Astrocyte of the cerebellum (primary cell): ENCODE measurements at regions not wholly inside any gene's neighbourhood (a gene's known extent, or its start where the extent isn't known, plus 50 kb on each side); places are given as distances from the start of the nearest gene placed in this dataset.

Experiments used
- DNase-seq: peaks from one replicate; pipeline ENCODE4 v3.0.0-alpha.2; 2011; ENCODE audit warnings: low read depth
- H3K4me3 ChIP-seq: 2 replicates; pipeline ENCODE4 v1.5.1; 2011; ENCODE audit warnings: mild to moderate bottlenecking, low read depth, low read length, moderate library complexity
- CTCF ChIP-seq: IDR thresholded peaks from 2 replicates; pipeline ENCODE4 v1.5.1; 2012; ENCODE audit warnings: low read length, low read depth, moderate library complexity, mild to moderate bottlenecking; ENCODE audit errors: missing control alignments
- in situ Hi-C: cut with HindIII; loops from 2 replicates; pipeline ENCODE4 v1.10.0; 2017; ENCODE audit warnings: low sequenced_read_pairs

- no peak overlapping the region for H3K4me3 ChIP-seq
- DNase-seq: no peak
- no peak for TF ChIP-seq CTCF
- in situ Hi-C loops: no loop called here
Observed at GRCh38 chr5:8288897-8289516, 420.1 kb downstream of the MTRR start.

GRCh38 chr5:8289779-8290178 is 420.8 kb downstream of the MTRR start:
- no peak overlapping the region for H3K4me3 ChIP-seq
- in situ Hi-C loops: no loop called here
- DNase-seq: no peak
- no peak for TF ChIP-seq CTCF

- in situ Hi-C loops: no loop called here
- no peak for DNase-seq
- no peak for TF ChIP-seq CTCF
- no peak overlapping the region for H3K4me3 ChIP-seq
Observed at GRCh38 chr5:8290721-8291120, 421.8 kb downstream of the MTRR start.

GRCh38 chr5:8291641-8292040 is 422.7 kb downstream of the MTRR start:
- DNase-seq: no peak
- in situ Hi-C loops: no loop called here
- no peak overlapping the region for H3K4me3 ChIP-seq
- no peak for TF ChIP-seq CTCF

GRCh38 chr5:8295141-8295540 is 426.2 kb downstream of the MTRR start:
- TF ChIP-seq CTCF: no peak
- no peak for DNase-seq
- in situ Hi-C loops: no loop called here
- no peak overlapping the region for H3K4me3 ChIP-seq

- in situ Hi-C loops: loop anchor here (5.0 kb wide), 1 partner anchor 103 kb away; no protein-coding TSS in a partner anchor
- H3K4me3 ChIP-seq: no peak overlapping the region
- TF ChIP-seq CTCF: no peak
- no peak for DNase-seq
Observed at GRCh38 chr5:8299716-8300115, 430.8 kb downstream of the MTRR start.
